ENCODE measurements at regions not wholly inside any gene's neighbourhood (a gene's known extent, or its start where the extent isn't known, plus 50 kb on each side); places are given as distances from the start of the nearest gene placed in this dataset.

DNA sequence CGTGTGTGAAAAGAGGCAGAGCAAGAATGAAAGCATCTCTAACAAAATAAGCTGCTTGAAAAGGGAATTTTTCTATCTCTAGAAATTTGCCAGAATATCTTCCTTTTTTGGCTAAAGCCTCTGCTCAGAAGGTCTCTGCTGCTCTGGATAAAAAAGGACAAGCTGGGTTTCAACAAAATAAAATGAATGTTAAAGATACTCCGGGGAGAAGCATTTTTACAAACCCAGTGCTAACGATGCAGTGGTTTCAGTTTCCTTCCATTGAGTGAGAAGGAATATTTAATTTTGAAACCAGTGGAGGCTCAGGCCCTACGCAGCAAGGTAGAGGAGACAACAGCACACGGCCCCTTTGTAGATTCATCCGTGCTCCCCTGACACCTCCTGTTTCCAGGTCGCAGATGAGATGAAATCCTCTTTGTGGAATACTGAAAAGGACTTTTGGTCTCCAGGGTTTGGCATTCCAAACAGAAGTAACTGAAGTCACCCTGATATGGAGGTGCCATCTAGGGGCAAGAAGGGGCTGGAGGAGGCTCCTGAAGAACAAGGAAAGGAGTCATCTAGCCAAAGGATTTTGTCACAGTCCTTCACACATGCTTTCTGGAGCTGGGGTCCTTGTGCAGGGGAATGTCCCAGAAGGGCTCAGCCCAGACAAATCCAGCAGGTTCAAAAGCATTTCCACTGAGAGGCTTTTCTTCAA lies 65.7 kb upstream of the SYT6 start:
- DNase-seq = peak; percentile 40

DNA sequence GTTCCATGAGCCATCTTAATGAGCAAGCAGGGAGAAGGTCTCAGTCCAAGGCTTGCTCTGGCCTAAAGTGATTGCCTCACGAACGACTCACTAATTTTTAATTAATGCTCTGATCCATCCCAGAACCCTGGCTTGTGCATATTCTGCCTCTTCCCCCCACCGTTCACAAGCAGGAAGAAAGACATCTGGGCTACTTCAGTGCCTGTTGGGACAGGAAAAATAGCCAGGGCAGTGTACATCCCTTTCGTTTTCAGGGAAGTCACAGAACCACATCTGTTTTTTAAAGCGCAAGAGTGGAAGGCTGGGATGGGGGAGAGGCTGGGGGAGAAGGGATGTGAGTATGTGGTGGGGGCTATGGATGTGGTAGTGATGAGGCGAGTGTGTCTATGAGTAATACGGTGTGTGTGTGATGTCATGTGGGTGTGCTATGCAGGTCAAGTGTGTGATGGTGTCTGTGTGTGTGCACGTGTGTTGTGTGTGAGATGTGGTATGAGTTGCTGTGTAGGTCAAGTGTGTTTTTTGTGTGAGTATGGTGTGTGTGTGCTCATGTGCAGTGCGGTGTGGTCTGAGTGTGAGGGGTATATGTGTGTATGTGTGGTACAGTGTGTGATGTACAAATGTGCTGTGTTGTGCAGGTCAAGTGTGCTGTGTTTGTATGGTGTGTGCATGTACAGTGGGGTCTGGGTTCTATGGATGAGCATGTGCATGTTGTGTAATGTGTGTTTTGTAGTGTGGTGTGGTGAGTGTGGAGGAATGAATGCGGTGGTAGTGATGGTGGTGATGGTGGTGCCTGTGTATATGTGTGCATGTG lies 64.9 kb upstream of the SYT6 start:
- no peak for DNase-seq

- DNase-seq = no peak
Observed at GRCh38 chr1:114216431-114217173, 62.9 kb upstream of the SYT6 start.

DNA sequence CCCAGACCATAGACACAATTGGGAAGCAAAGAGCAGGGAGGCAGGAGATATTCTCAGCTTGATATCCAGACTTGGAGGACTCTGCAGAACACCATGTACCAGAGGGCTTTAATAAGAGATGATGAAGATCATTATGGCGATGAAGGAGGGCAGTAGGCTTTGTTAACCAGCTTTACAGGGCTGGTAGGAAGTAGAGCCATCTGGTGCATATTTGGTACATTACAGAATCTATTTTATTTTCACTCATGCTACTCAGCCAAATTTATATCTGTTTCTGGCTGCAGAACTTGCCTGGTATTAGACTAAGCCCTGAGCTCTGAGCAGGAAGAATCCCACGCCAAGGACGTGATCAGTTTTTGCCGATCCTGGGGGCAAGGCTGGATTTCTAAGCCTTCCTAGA lies 61.8 kb upstream of the SYT6 start:
- peak; percentile 5 for DNase-seq

DNA sequence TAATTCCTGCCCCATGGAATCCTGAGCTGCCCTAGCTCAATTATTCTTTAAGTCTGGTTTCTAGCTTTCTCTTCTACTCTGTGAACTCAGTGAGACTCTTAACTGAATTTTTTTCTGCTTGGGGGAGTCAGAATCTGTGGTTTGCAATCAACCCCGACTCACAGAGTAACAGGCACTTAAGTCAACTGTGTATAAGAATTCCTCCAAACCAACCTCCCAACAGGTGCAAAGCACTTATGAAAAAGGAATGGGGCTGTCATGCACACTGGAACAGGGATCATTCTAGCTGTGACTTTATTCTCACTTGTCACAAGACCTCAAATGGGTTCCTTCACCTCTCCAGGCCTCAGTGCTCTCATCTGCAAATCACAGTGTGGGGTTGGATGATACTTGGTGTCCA lies 60.3 kb upstream of the SYT6 start:
- no peak for DNase-seq

GRCh38 chr1:114209971-114210370 lies 56.3 kb upstream of the SYT6 start:
- no peak for DNase-seq

- no peak for DNase-seq
Observed at GRCh38 chr1:114208714-114209113, 55.0 kb upstream of the SYT6 start.

DNA sequence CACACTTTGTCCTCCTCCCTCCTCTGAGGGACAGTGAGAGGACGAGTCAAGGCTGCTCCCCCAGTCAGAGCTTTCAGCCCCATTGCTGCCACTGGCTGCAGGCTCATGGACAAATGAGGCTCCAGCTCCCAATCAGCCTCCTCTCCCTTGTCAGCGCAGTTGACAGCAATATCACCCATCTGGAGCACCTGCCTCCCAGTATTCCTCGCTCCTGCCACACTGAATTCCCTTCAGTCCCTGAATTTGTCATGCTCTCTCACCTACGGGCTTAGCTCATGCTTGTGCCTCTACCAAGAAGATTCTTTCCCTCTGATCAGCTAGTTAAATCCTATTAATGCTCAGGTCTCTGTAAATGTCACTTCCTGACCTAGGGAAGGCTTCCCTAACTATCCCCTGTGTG lies 54.4 kb upstream of the SYT6 start:
- DNase-seq = no peak

- no peak for DNase-seq
Observed at GRCh38 chr1:114207635-114208034, 54.0 kb upstream of the SYT6 start.

DNA sequence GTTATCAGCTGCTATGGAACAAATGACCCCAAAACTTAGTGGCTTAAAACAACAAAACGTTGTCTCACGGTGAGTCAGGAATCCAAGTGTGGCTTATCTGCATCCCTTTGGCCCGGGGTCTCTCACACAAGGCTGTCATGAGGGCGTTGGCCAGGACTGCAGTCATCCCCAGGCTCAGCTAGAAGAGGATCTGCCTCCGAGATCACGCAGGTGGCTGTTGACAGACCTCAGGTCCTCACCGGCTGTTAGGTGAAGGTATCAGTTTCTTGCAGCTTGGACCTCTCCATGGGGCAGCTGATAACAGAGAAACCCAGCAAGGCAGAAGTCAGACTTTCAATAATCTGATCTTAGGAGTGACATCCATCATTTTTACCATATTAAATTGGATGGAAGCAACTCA lies 52.7 kb upstream of the SYT6 start:
- DNase-seq = no peak

DNA sequence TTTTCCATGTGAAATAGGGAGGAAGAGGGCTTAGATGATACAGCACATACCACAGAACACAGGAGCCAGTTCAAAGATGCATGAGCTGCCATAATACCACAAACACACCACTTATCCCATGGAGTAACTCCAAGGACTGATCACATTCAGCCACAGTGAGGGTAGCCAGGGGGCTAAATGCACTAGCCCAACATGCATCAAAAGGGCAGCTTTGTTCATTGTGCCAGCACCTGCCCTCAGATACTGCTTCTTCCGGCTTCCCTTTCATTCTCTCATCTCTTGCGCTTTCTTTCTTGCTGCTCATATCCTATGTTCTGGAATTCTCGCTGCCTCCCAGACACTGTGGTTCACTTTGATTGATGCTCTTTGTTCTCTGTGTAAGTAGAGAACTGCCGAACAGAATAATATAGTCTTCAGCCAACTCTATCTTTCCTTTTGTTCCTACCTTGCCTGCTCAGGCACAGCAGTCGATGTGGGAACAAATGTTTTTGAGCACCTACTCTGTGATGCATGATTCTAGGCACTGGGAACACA lies 50.0 kb upstream of the SYT6 start:
- no peak for DNase-seq

Measured in OCI-M1 (cell line).